ENCODE measurements at regions not wholly inside any gene's neighbourhood (a gene's known extent, or its start where the extent isn't known, plus 50 kb on each side); places are given as distances from the start of the nearest gene placed in this dataset.
"Not testable (repeated sequence)": the region's sequence is repeated elsewhere in the genome, so short reads cannot be mapped to it uniquely, and the experiment has no call there.

- TF ChIP-seq REST (IDR thresholded peaks at IDR 0.05; ENCODE audit: insufficient read depth in 1 of 2, low read depth in 2 of 2, low read length in 1 of 2) (no peak), SIN3A (IDR thresholded peaks at IDR 0.05; ENCODE audit: borderline replicate concordance, insufficient read depth, low read depth, low read length) (no peak), TCF7L2 (IDR thresholded peaks at IDR 0.05; ENCODE audit: low read depth, low read length) (no peak), POLR2AphosphoS5 (IDR thresholded peaks at IDR 0.05; ENCODE audit: low read depth, low read length) (no peak), CTCF (IDR thresholded peaks at IDR 0.05) (no peak)
- Histone ChIP-seq H3K4me3 (ENCODE audit: low read depth in 2 of 2, low read length in 2 of 2) (no peak overlapping the region), H3K27ac (ENCODE audit: low read length) (no peak overlapping the region), H3K4me1 (ENCODE audit: control insufficient read depth, insufficient read depth, low read length) (no peaks in the 10 kb centered on the region), H3K9me3 (ENCODE audit: control insufficient read depth, insufficient read depth, low read depth, low read length) (no peaks in the 10 kb centered on the region), H3K27me3 (ENCODE audit: control insufficient read depth, insufficient read depth, low read length) (no peaks in the 10 kb centered on the region), H3K36me3 (ENCODE audit: control insufficient read depth, insufficient read depth, low read length) (no peaks in the 10 kb centered on the region)
- POLR2A ChIA-PET, result no interaction called here
- ATAC-seq (no peak), DNase-seq (ENCODE audit: low read depth, low spot score) (no peak)
- CTCF ChIA-PET, result no interaction called here
- no TSS peak for BruUV-seq (replicated peaks)
- in situ Hi-C loops (cut with HindIII; ENCODE audit: low pct_unique_long_range_greater_than_20kb, low sequenced_read_pairs) (no loop called here), intact Hi-C loops (cut with micrococcal nuclease; ENCODE audit: unreplicated experiment) (no loop called here)
These were observed 877.8 kb upstream of the ATXN7L3B start for GRCh38 chr12:73659802-73660201.

- ChIA-PET CTCF (no interaction called here), POLR2A (no interaction called here)
- no peak for ATAC-seq
- TF ChIP-seq POLR2AphosphoS5 (IDR thresholded peaks at IDR 0.05; ENCODE audit: low read depth, low read length), result no peak
- TF ChIP-seq TCF7L2 (IDR thresholded peaks at IDR 0.05; ENCODE audit: low read depth, low read length), result no peak
- BruUV-seq (replicated peaks), result no TSS peak
- H3K36me3 ChIP-seq (ENCODE audit: control insufficient read depth, insufficient read depth, low read length), result no peaks in the 10 kb centered on the region
- H3K9me3 ChIP-seq (ENCODE audit: control insufficient read depth, insufficient read depth, low read depth, low read length), result peaks cover 3% of the 10 kb centered on the region; the same call in 1 of the 2 replicates
- no peak for DNase-seq (ENCODE audit: low read depth, low spot score)
- no peak overlapping the region for H3K4me3 ChIP-seq (ENCODE audit: low read depth in 2 of 2, low read length in 2 of 2)
- in situ Hi-C loops (cut with HindIII; ENCODE audit: low pct_unique_long_range_greater_than_20kb, low sequenced_read_pairs) (no loop called here), intact Hi-C loops (cut with micrococcal nuclease; ENCODE audit: unreplicated experiment) (no loop called here)
- no peak overlapping the region for H3K27ac ChIP-seq (ENCODE audit: low read length)
- no peaks in the 10 kb centered on the region for H3K4me1 ChIP-seq (ENCODE audit: control insufficient read depth, insufficient read depth, low read length)
- H3K27me3 ChIP-seq (ENCODE audit: control insufficient read depth, insufficient read depth, low read length), result no peaks in the 10 kb centered on the region
These were observed 872.4 kb upstream of the ATXN7L3B start for GRCh38 chr12:73665193-73665592.

- H3K27me3 ChIP-seq (ENCODE audit: control insufficient read depth, insufficient read depth, low read length); BruUV-seq (replicated peaks); H3K4me1 ChIP-seq (ENCODE audit: control insufficient read depth, insufficient read depth, low read length); ATAC-seq; in situ Hi-C loops (cut with HindIII; ENCODE audit: low pct_unique_long_range_greater_than_20kb, low sequenced_read_pairs); POLR2A ChIA-PET; H3K27ac ChIP-seq (ENCODE audit: low read length); H3K36me3 ChIP-seq (ENCODE audit: control insufficient read depth, insufficient read depth, low read length); intact Hi-C loops (cut with micrococcal nuclease; ENCODE audit: unreplicated experiment); DNase-seq (ENCODE audit: low read depth, low spot score); CTCF ChIA-PET; H3K9me3 ChIP-seq (ENCODE audit: control insufficient read depth, insufficient read depth, low read depth, low read length); H3K4me3 ChIP-seq (ENCODE audit: low read depth in 2 of 2, low read length in 2 of 2): not testable (repeated sequence)
These were observed 866.1 kb upstream of the ATXN7L3B start for GRCh38 chr12:73671550-73671949.

Data from Panc1 (cell line).